GM12878 (cell line): ENCODE measurements at regions not wholly inside any gene's neighbourhood (a gene's known extent, or its start where the extent isn't known, plus 50 kb on each side); places are given as distances from the start of the nearest gene placed in this dataset.

Experiments used
- ATAC-seq: fragments of 200-7000 bp; cut with Tn5 transposase; 3 replicates; pipeline ENCODE4 v1.9.1; 2020; ENCODE audit warnings: mild to moderate bottlenecking, moderate library complexity
- BruUV-seq: library from RNA; stranded (reverse); fragments of 400-500 nt; replicated peaks from 2 replicates; lab custom pipeline; 2021; lab: Mats Ljungman, UMichigan
- CTCF ChIA-PET: fragments of 300-600 bp; sonication (Branson Sonifier 250); formaldehyde crosslinking; extraction: SDS; loops from one replicate; lab custom pipeline; 2021; ENCODE audit warnings: inconsistent platforms; lab: Yijun Ruan, JAX
- POLR2A ChIA-PET: fragments of 350-600 bp; formaldehyde crosslinking; extraction: SDS; loops from one replicate; lab custom pipeline; 2021; ENCODE audit warnings: inconsistent platforms; lab: Charles Lee
- RAD21 ChIA-PET: fragments of 300-600 bp; sonication (Branson Sonifier 250); formaldehyde crosslinking; loops from one replicate; lab custom pipeline; 2023; ENCODE audit warnings: antibody characterized with exemption; ENCODE audit not compliant: unreplicated experiment; lab: Charles Lee
- SMC1A ChIA-PET: fragments of 300-600 bp; sonication (Branson Sonifier 250); formaldehyde crosslinking; loops from one replicate; lab custom pipeline; 2023; ENCODE audit not compliant: unreplicated experiment, uncharacterized antibody; lab: Charles Lee
- DNase-seq: peaks from one replicate; pipeline ENCODE4 v3.0.0-alpha.2; 2011; ENCODE audit warnings: low read depth, low spot score
- FAIRE-seq: peaks from 3 replicates; lab custom pipeline; 2011; peaks lifted over from hg19 to GRCh38; lab: Jason Lieb, UNC
- H2AFZ ChIP-seq: 2 replicates; pipeline ENCODE4 v1.6.0; 2011; ENCODE audit warnings: low read depth, low read length, control low read depth; ENCODE audit not compliant: control insufficient read depth
- H3K27ac ChIP-seq: 2 replicates; pipeline ENCODE4 v1.5.1; 2011; ENCODE audit warnings: control low read depth; ENCODE audit not compliant: control insufficient read depth, insufficient read depth
- H3K27me3 ChIP-seq, 2 experiments: replicated peaks in 1 of 2; 2 replicates each; pipeline versions ENCODE4 v1.6.0 to v1.6.1; 2011; ENCODE audit warnings: low read length in 1 of 2; ENCODE audit not compliant: control insufficient read depth in 2 of 2, insufficient read depth in 2 of 2
- H3K36me3 ChIP-seq, 2 experiments: 2 replicates each; pipeline ENCODE4 v1.5.1; 2011; ENCODE audit warnings: low read length in 1 of 2; ENCODE audit not compliant: control insufficient read depth in 2 of 2, insufficient read depth in 2 of 2
- H3K4me1 ChIP-seq: 2 replicates; pipeline ENCODE4 v1.6.1; 2011; ENCODE audit warnings: mild to moderate bottlenecking, low read length, moderate library complexity, mixed read lengths; ENCODE audit not compliant: control insufficient read depth, insufficient read depth
- H3K4me2 ChIP-seq: 2 replicates; pipeline ENCODE4 v1.6.0; 2011; ENCODE audit warnings: control low read depth; ENCODE audit not compliant: control insufficient read depth, insufficient read depth
- H3K4me3 ChIP-seq: fragments of 200-600 bp; sonication (generic); 2 replicates; pipeline ENCODE4 v1.5.1; 2016
- H3K79me2 ChIP-seq: 2 replicates; pipeline ENCODE4 v1.6.0; 2011; ENCODE audit warnings: low read length; ENCODE audit not compliant: control insufficient read depth, insufficient read depth
- H3K9ac ChIP-seq: 2 replicates; pipeline ENCODE4 v1.8.0; 2011; ENCODE audit warnings: low read length, control low read depth, mixed read lengths; ENCODE audit not compliant: control insufficient read depth, insufficient read depth
- H3K9me3 ChIP-seq: replicated peaks from 3 replicates; pipeline ENCODE4 v1.5.1; 2011; ENCODE audit warnings: mild to moderate bottlenecking, low read length; ENCODE audit not compliant: control insufficient read depth, insufficient read depth
- H4K20me1 ChIP-seq: 2 replicates; pipeline ENCODE4 v1.6.0; 2011; ENCODE audit not compliant: control insufficient read depth, insufficient read depth
- CBX3 ChIP-seq: fragments of 200-600 bp; sonication (generic); IDR thresholded peaks from 2 replicates; pipeline ENCODE4 v1.6.1; 2016; ENCODE audit warnings: low read depth, borderline replicate concordance
- CUX1 ChIP-seq: IDR thresholded peaks from 2 replicates; pipeline ENCODE4 v1.6.1; 2012; ENCODE audit warnings: improper control_type of control experiment, low read depth, low read length; ENCODE audit not compliant: insufficient replicate concordance
- WGBS: methylation state at CpG from one replicate; pipeline ENCODE4 v1.1.6; 2016; ENCODE audit warnings: low lambda C conversion rate; ENCODE audit not compliant: insufficient replicate concordance, insufficient coverage; ENCODE audit errors: missing lambda C conversion rate; 5-methylcytosine and 5-hydroxymethylcytosine counted together
- in situ Hi-C: fragments of 300-500 bp; cut with MboI; formaldehyde crosslinking; loops from 9 replicates; pipeline ENCODE4 v1.14.3; 2018; ENCODE audit warnings: mixed read lengths
- intact Hi-C: fragments of 100-400 bp; cut with micrococcal nuclease; formaldehyde crosslinking; loops from one replicate; pipeline ENCODE4 v1.14.2; 2022; ENCODE audit not compliant: unreplicated experiment

- in situ Hi-C loops (no loop called here), intact Hi-C loops (no loop called here)
- Histone ChIP-seq H3K79me2 (no peaks in the 10 kb centered on the region), H3K4me2 (no peak overlapping the region), H3K4me3 (no peak overlapping the region), H4K20me1 (no peaks in the 10 kb centered on the region), H3K4me1 (no peaks in the 10 kb centered on the region), H3K27ac (no peak overlapping the region), H3K36me3 (no peaks in the 10 kb centered on the region), H3K27me3 (no peaks in the 10 kb centered on the region), H3K9me3 (no peaks in the 10 kb centered on the region; the same call in 2 of the 3 replicates), H3K9ac (no peak overlapping the region), H2AFZ (no peak overlapping the region)
- SMC1A ChIA-PET, result no interaction called here
- ATAC-seq (no peak), FAIRE-seq (no peak), DNase-seq (no peak)
- WGBS, result 7% methylated on average over 8 of the region's 8 CpGs
- RAD21 ChIA-PET, result no interaction called here
- POLR2A ChIA-PET, result no interaction called here
- no TSS peak for BruUV-seq
- CTCF ChIA-PET, result no interaction called here
- TF ChIP-seq CUX1, result no peak
- TF ChIP-seq CBX3, result no peak
These were observed 241.3 kb upstream of the IRS2 start for GRCh38 chr13:110027470-110028240.
